IMR-90 (cell line): ENCODE measurements at regions not wholly inside any gene's neighbourhood (a gene's known extent, or its start where the extent isn't known, plus 50 kb on each side); places are given as distances from the start of the nearest gene placed in this dataset.

Source experiments
- MAFK ChIP-seq: IDR thresholded peaks from 2 replicates; pipeline ENCODE4 v1.6.1; 2012; ENCODE audit warnings: low read depth, low read length, improper control_type of control experiment
- POLR2A ChIP-seq: IDR thresholded peaks from 2 replicates; pipeline ENCODE4 v1.6.1; 2012; ENCODE audit warnings: mild to moderate bottlenecking, low read depth, low read length
- RAD21 ChIP-seq: IDR thresholded peaks from 2 replicates; pipeline ENCODE4 v1.6.1; 2012; ENCODE audit warnings: low read length, improper control_type of control experiment
- TF ChIP-seq, protein P1 (sequence below): conservative IDR thresholded peaks from 2 replicates; pipeline ENCODE4 v1.5.1; 2012; ENCODE audit warnings: mild to moderate bottlenecking, low read depth, low read length, improper control_type of control experiment

DNA sequence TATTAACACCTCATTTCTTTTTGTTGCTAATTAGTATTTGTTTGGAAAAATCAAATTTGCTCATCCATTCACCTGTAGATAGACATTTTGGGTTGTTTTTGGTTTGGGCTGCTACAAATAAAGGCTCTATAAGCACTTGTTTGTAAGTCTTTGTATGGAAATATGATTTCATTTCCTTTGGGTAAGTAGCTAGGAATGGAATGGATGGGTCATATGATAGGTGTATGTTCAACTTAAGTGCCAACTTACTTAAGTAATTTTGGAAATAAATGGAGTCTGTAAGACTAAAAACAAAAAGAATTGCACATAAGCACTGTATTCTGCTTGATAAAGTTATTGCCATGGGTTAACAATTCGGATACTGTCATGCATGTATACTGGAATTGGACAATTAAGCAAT is 157.7 kb upstream of the NAMPT start:
- TF ChIP-seq POLR2A, result no peak
- no peak for TF ChIP-seq MAFK
- TF ChIP-seq, protein P1, sequence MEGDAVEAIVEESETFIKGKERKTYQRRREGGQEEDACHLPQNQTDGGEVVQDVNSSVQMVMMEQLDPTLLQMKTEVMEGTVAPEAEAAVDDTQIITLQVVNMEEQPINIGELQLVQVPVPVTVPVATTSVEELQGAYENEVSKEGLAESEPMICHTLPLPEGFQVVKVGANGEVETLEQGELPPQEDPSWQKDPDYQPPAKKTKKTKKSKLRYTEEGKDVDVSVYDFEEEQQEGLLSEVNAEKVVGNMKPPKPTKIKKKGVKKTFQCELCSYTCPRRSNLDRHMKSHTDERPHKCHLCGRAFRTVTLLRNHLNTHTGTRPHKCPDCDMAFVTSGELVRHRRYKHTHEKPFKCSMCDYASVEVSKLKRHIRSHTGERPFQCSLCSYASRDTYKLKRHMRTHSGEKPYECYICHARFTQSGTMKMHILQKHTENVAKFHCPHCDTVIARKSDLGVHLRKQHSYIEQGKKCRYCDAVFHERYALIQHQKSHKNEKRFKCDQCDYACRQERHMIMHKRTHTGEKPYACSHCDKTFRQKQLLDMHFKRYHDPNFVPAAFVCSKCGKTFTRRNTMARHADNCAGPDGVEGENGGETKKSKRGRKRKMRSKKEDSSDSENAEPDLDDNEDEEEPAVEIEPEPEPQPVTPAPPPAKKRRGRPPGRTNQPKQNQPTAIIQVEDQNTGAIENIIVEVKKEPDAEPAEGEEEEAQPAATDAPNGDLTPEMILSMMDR, result no peak
- TF ChIP-seq RAD21, result no peak
